Chondrocyte (in vitro differentiated cells): ENCODE measurements at regions not wholly inside any gene's neighbourhood (a gene's known extent, or its start where the extent isn't known, plus 50 kb on each side); places are given as distances from the start of the nearest gene placed in this dataset.

Experiments used
- DNase-seq: peaks from one replicate; pipeline ENCODE4 v3.0.0; 2021; ENCODE audit warnings: mixed read lengths, low spot score
- H3K27ac Mint-ChIP-seq: one replicate; pipeline ENCODE4 v1.8.0; 2021; ENCODE audit warnings: mild to moderate bottlenecking, moderate library complexity, mixed read lengths; ENCODE audit not compliant: unreplicated experiment
- H3K27me3 Mint-ChIP-seq: 2 replicates; pipeline ENCODE4 v1.8.0; 2021; ENCODE audit warnings: low read depth, mixed read lengths
- H3K36me3 Mint-ChIP-seq: 2 replicates; pipeline ENCODE4 v1.8.0; 2021; ENCODE audit warnings: low read depth, mixed read lengths
- H3K4me1 Mint-ChIP-seq: 2 replicates; pipeline ENCODE4 v1.8.0; 2021; ENCODE audit warnings: low read depth, mild to moderate bottlenecking, mixed read lengths
- H3K4me3 Mint-ChIP-seq: one replicate; pipeline ENCODE4 v1.8.0; 2021; ENCODE audit warnings: mild to moderate bottlenecking, moderate library complexity, mixed read lengths; ENCODE audit not compliant: unreplicated experiment
- H3K9me3 Mint-ChIP-seq: 2 replicates; pipeline ENCODE4 v1.8.0; 2021; ENCODE audit warnings: low read depth, mixed read lengths
- TF ChIP-seq, protein P1 (sequence below): fragments of 200-600 bp; sonication (generic); IDR thresholded peaks from 2 replicates; pipeline ENCODE4 v1.5.0; 2021; ENCODE audit warnings: antibody characterized with exemption, mild to moderate bottlenecking, moderate library complexity

DNA sequence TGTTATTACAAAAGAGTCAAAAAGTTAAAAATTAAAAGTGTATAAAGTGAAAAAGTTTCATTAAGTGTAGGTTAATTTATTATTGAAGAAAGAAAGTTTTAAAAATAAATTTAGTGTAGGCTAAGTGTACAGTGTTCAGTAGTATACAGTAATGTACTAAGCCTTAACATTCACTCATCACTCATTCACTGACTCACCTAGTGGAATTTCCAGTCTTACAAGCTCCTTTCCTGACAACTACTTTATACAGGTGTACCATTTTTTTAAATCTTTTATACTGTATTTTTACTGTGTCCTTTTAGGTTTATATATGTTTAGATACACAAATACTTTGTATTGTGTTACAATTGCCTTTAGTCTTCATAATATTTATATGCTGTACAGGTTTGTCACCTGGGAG is 530.2 kb upstream of the FAM174A start:
- no peak for DNase-seq
- Mint-ChIP-seq H3K9me3 (no peaks in the 10 kb centered on the region), H3K27me3 (peaks cover 3% of the 10 kb centered on the region), H3K27ac (no peak overlapping the region), H3K4me3 (no peak overlapping the region), H3K36me3 (no peaks in the 10 kb centered on the region), H3K4me1 (no peaks in the 10 kb centered on the region)
- TF ChIP-seq, protein P1, sequence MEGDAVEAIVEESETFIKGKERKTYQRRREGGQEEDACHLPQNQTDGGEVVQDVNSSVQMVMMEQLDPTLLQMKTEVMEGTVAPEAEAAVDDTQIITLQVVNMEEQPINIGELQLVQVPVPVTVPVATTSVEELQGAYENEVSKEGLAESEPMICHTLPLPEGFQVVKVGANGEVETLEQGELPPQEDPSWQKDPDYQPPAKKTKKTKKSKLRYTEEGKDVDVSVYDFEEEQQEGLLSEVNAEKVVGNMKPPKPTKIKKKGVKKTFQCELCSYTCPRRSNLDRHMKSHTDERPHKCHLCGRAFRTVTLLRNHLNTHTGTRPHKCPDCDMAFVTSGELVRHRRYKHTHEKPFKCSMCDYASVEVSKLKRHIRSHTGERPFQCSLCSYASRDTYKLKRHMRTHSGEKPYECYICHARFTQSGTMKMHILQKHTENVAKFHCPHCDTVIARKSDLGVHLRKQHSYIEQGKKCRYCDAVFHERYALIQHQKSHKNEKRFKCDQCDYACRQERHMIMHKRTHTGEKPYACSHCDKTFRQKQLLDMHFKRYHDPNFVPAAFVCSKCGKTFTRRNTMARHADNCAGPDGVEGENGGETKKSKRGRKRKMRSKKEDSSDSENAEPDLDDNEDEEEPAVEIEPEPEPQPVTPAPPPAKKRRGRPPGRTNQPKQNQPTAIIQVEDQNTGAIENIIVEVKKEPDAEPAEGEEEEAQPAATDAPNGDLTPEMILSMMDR, result no peak

GRCh38 chr5:99998319-99998718 is 536.9 kb upstream of the FAM174A start:
- H3K27me3 Mint-ChIP-seq, result peaks cover 3% of the 10 kb centered on the region
- H3K36me3 Mint-ChIP-seq, result no peaks in the 10 kb centered on the region
- H3K9me3 Mint-ChIP-seq, result no peaks in the 10 kb centered on the region
- TF ChIP-seq, protein P1, result no peak
- no peak overlapping the region for H3K27ac Mint-ChIP-seq
- DNase-seq, result no peak
- no peaks in the 10 kb centered on the region for H3K4me1 Mint-ChIP-seq
- H3K4me3 Mint-ChIP-seq, result no peak overlapping the region

GRCh38 chr5:99995407-99995806 is 539.8 kb upstream of the FAM174A start:
- H3K36me3 Mint-ChIP-seq, result no peaks in the 10 kb centered on the region
- no peaks in the 10 kb centered on the region for H3K4me1 Mint-ChIP-seq
- DNase-seq, result no peak
- no peak overlapping the region for H3K27ac Mint-ChIP-seq
- TF ChIP-seq, protein P1, result no peak
- no peaks in the 10 kb centered on the region for H3K9me3 Mint-ChIP-seq
- H3K4me3 Mint-ChIP-seq, result no peak overlapping the region
- H3K27me3 Mint-ChIP-seq, result no peaks in the 10 kb centered on the region

DNA sequence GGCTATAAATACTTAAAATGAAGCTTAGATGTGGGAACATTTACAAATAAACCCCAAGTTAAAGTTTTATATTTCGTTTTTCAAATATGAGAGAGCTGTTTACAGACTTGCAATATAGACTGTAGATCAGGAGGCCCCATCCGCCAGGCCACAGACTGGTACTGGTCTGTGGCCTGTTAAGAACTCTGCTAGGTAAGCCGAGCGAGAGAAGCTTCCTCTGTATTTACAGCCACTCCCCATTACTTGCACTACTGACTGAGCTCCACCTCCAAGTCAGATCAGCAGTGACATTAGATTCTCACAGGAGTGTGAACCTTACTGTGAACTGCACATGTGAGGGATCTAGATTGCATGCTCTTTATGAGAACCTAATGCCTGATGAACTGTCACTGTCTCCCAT is 561.4 kb upstream of the FAM174A start:
- no peaks in the 10 kb centered on the region for H3K9me3 Mint-ChIP-seq
- TF ChIP-seq, protein P1, result no peak
- H3K4me3 Mint-ChIP-seq, result no peak overlapping the region
- DNase-seq, result no peak
- no peaks in the 10 kb centered on the region for H3K4me1 Mint-ChIP-seq
- peaks cover 4% of the 10 kb centered on the region for H3K27me3 Mint-ChIP-seq
- H3K27ac Mint-ChIP-seq, result no peak overlapping the region
- no peaks in the 10 kb centered on the region for H3K36me3 Mint-ChIP-seq

- TF ChIP-seq, protein P1, result no peak
- H3K4me1 Mint-ChIP-seq, result no peaks in the 10 kb centered on the region
- H3K4me3 Mint-ChIP-seq, result no peak overlapping the region
- no peaks in the 10 kb centered on the region for H3K27me3 Mint-ChIP-seq
- no peak overlapping the region for H3K27ac Mint-ChIP-seq
- peak; percentile 77 for DNase-seq
- no peaks in the 10 kb centered on the region for H3K36me3 Mint-ChIP-seq
- peaks cover 7% of the 10 kb centered on the region for H3K9me3 Mint-ChIP-seq
Measured at GRCh38 chr5:99955962-99956361, 579.2 kb upstream of the FAM174A start.
